Mucosa of stomach (tissue), 1 donor: ENCODE measurements at regions not wholly inside any gene's neighbourhood (a gene's known extent, or its start where the extent isn't known, plus 50 kb on each side); places are given as distances from the start of the nearest gene placed in this dataset.

Source experiments
- H3K27me3 ChIP-seq: one replicate; pipeline ENCODE4 v1.7.0; 2013; ENCODE audit warnings: mild to moderate bottlenecking, low read length; ENCODE audit not compliant: control insufficient read depth, insufficient read depth
- H3K36me3 ChIP-seq: one replicate; pipeline ENCODE4 v1.7.0; 2013; ENCODE audit warnings: low read length; ENCODE audit not compliant: control insufficient read depth, insufficient read depth
- H3K4me1 ChIP-seq: one replicate; pipeline ENCODE4 v1.7.0; 2013; ENCODE audit warnings: mild to moderate bottlenecking, low read length; ENCODE audit not compliant: control insufficient read depth, insufficient read depth
- H3K4me3 ChIP-seq: one replicate; pipeline ENCODE4 v1.7.0; 2013; ENCODE audit warnings: low read length
- H3K9ac ChIP-seq: one replicate; pipeline ENCODE4 v1.7.0; 2013; ENCODE audit warnings: mild to moderate bottlenecking, low read length, moderate library complexity
- H3K9me3 ChIP-seq: one replicate; pipeline ENCODE4 v1.7.0; 2013; ENCODE audit warnings: mild to moderate bottlenecking, low read length, moderate library complexity; ENCODE audit not compliant: control insufficient read depth
- donor health status: Pancreatic carcinoma.

DNA sequence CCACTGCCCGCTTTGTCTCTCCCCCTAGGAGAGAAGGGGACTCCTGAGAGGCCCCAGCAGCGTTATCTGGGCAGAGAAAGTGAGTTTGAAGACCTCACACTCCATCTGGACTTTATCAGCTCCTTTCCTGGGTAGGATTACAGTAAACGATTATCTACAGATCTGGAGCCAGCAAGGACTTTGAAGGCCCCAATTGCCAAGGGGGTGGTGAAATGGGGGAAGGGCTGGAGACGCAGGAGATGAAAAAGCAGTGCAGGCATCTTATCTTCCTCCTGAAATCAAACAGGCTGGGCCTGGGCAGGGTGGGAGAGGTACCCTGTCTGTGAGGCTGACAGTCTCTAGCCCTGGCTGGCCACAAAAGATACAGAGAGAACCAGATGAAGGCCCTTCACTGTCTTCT is 105.8 kb upstream of the MSX2 start:
- H3K27me3 ChIP-seq, result peaks cover 4% of the 10 kb centered on the region
- H3K4me3 ChIP-seq, result no peak overlapping the region
- H3K9me3 ChIP-seq, result no peaks in the 10 kb centered on the region
- no peaks in the 10 kb centered on the region for H3K36me3 ChIP-seq
- no peak overlapping the region for H3K9ac ChIP-seq
- peaks cover 14% of the 10 kb centered on the region for H3K4me1 ChIP-seq

DNA sequence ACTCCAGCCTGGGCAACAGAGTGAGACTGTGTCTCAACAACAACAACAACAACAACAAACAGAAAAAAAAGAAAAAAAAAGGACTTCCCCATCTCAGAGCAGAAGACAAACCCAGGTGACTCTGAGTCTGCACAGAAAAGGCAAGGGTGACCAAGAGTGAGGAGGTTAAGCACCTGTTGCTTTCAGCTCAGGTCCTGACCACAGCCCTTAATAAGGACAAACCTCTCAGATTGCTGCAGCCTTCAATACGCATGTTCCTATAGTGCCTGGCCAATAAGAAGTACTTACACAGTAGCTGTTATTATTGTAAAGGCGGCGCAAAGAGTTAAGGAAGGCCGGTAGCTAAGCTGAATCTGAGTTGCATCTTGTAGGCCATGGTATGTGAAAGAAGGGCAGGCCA is 102.3 kb upstream of the MSX2 start:
- Histone ChIP-seq H3K27me3 (peaks cover 4% of the 10 kb centered on the region), H3K9me3 (no peaks in the 10 kb centered on the region), H3K9ac (no peak overlapping the region), H3K4me3 (no peak overlapping the region), H3K4me1 (peaks cover 10% of the 10 kb centered on the region), H3K36me3 (no peaks in the 10 kb centered on the region)

DNA sequence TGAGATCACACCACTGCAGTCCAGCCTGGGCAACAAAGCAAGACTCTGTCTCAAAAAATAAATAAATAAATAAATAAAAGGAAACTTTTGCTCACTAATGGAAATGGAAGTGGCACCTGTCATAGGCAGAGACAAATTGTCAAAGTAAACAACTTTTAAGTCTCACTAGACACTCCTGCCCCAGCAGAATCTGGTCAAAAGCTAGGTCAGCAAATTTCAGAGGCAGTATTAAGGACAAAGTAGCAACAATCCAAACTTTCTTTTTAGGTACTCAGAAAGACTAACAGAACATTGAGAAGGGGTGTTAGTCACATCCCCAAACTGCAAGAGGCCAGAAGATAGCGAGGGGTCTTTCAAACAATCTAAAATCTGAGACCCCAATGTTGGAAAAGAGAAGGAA is 101.4 kb upstream of the MSX2 start:
- no peaks in the 10 kb centered on the region for H3K9me3 ChIP-seq
- no peaks in the 10 kb centered on the region for H3K36me3 ChIP-seq
- peaks cover 1% of the 10 kb centered on the region for H3K4me1 ChIP-seq
- no peak overlapping the region for H3K4me3 ChIP-seq
- H3K27me3 ChIP-seq, result peaks cover 4% of the 10 kb centered on the region
- no peak overlapping the region for H3K9ac ChIP-seq

DNA sequence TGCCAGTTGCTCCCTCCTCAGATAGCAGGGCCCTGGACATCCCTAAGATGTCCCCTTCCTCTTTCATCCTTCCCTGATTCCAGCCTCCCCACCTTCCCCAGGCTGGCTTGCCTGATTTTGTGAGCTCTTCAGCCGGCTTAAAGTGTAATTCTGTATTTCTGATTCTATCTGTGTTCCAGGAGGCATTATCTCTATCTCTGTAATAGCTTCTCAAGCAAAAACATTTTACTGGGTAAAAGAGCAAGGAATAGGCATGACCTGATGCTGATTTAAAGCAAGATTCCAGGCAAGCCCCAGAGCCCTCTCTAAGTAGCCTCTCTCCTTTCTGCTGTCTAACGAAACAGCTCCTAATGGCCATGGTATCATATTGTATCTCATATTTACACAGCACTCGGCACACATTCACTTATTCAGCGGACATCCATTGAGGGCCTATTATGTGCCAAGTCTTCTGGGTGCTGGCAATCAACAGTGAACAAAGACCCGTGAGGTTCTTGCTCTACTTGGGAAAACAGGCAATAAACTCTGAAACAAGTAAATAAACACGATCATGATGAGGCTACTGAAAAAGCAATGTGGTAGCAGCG is 100.9 kb upstream of the MSX2 start:
- Histone ChIP-seq H3K4me1 (no peaks in the 10 kb centered on the region), H3K9me3 (no peaks in the 10 kb centered on the region), H3K4me3 (no peak overlapping the region), H3K36me3 (no peaks in the 10 kb centered on the region), H3K27me3 (peaks cover 4% of the 10 kb centered on the region), H3K9ac (no peak overlapping the region)

DNA sequence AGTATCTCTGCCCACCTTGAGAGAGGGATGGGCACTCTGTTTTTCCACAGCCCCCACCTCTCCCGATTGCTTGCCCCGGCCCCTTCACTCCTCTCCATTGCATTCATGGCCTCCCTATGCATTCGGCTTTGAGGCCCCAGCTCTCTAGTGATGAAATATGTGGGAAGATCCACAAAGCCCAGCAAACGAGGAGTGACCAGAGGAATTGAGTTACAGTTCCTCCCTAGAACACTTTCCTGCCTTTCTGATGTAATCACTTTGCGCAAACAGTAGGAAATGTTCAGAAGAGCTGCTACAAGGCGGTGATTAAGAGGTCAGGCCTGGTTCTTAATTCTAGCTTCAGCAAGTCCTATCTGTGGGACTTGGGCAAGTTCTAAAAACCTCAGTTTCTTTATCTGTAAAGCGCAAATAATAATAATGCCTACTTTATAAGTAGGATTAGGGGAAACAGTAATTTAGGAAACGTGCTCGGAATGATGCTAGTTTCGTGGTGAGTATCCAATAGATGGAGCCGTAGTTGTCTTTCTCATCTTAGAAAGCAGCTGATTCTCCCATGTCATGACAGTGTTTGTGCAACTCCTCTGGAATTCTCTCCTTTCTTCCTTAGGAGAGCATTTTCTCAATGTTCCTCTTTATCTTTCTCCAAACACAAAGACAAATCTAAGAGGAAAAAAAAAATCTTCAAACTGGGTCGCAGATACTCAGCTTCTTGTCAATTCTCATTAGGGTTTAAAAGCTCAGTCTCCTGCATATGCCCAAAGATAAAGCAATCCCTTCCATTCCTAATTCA is 99.5 kb upstream of the MSX2 start:
- Histone ChIP-seq H3K36me3 (no peaks in the 10 kb centered on the region), H3K4me3 (no peak overlapping the region), H3K27me3 (peaks cover 4% of the 10 kb centered on the region), H3K4me1 (no peaks in the 10 kb centered on the region), H3K9ac (no peak overlapping the region), H3K9me3 (no peaks in the 10 kb centered on the region)

DNA sequence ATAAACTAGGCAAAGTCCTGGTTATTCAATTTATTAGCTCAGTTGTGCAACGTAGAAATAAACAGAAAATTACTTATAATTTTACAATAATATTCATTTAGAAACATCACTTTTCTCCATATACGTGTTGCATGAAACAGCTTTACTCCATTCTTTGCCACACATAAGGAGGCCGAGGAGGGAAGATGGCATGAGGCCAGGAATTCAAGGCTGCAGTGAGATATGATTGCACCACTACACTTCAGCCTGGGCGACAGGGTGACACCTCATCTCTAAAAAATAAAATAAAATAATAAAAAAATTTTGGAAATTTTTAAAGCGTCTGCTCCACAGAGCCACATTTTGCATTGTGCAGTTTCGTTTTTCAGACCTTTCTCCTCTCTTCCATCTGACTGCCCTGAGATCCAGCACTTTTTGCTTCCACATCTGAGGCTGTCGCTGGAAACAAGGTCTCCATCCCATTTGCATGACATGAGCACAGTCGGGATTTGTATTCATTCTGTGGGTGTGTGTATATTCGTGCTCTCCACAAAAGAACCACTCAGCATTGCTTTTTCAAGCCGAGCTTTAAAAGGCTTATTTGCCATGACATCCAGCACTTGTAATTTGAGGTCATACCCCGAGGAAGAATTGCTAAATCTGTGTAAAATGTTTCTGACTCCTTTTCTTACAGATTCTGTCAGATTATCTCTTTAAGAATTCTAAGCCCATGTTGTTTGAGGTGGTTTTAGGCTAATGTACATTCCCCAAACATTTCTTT is 98.6 kb upstream of the MSX2 start:
- no peaks in the 10 kb centered on the region for H3K27me3 ChIP-seq
- no peaks in the 10 kb centered on the region for H3K9me3 ChIP-seq
- H3K36me3 ChIP-seq, result no peaks in the 10 kb centered on the region
- H3K4me3 ChIP-seq, result no peak overlapping the region
- H3K4me1 ChIP-seq, result no peaks in the 10 kb centered on the region
- no peak overlapping the region for H3K9ac ChIP-seq

DNA sequence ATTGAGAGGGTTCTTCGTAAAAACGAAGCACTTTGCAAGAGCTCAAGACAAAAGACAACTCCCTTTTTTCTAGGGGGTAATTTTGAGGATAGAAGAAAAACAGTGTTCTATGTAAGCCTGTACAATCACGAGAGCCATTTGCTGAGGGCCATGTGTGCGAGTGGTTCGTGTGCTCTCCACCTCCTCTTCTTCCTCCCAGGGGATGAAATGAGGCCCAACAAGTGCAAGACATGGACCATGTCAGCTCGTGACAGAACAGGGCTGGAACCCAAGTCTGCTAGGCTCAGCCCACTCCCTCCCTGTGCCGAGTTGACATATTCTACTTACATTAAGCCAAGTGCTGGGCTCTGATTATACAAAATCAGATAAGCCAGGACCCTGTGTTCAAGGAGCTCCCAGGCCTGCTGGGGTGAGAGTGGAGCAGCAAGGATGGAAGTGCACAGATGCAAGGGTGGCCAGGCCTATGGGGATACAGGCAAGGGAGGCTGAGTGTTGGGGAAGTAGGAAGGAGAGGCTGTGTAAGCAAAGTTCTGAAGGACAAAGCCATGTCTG is 97.9 kb upstream of the MSX2 start:
- Histone ChIP-seq H3K4me1 (no peaks in the 10 kb centered on the region), H3K36me3 (no peaks in the 10 kb centered on the region), H3K4me3 (no peak overlapping the region), H3K9ac (no peak overlapping the region), H3K27me3 (no peaks in the 10 kb centered on the region), H3K9me3 (no peaks in the 10 kb centered on the region)

DNA sequence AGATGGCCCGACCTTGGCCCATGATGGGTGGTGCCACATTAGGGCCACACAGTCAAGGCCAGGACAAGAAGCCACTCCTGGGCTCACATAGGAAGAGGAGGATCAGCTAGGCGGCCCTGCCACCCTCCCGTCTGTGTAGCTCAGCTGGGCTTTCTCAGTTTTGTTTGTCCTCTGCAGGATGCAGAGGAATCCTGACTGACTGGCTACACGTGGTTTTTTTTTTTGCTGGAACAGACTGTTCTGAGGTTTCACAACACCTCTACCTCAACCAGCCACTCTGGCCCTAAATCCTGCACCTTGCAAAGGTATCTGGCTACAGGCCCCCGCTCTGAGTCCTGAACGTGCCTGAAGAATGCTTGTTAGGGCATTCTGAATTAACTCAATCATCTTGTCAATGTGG is 88.3 kb upstream of the MSX2 start:
- Histone ChIP-seq H3K4me1 (no peaks in the 10 kb centered on the region), H3K27me3 (no peaks in the 10 kb centered on the region), H3K9ac (no peak overlapping the region)

DNA sequence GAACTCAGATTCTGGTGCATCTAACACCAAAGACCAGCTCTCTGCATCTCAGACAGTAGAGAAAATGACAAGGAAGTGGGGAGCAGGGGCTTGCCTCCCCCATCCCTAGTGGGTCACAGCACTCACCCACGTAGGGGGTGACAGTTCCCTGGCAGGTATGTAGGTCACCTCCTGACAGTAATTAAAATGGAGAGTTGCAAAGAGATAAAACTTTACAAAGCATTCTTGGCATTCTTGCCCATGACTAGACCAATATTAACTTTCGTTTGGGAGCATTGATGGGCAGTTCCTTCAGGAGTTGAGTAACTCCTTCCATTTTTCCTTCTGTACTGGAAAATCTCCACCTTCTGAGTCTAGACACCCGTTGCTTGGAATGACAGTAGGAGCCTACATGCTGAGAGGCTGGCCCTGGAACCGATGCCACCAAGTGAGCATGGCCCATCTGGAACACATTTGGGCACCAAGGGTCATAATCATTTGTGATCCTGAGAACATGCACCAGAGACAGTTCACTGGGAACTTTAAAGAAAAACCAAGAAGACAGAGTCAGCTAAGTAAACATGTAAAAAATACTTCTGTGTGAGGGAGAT is 81.5 kb upstream of the MSX2 start:
- Histone ChIP-seq H3K9ac (no peak overlapping the region), H3K4me3 (no peak overlapping the region), H3K27me3 (no peaks in the 10 kb centered on the region), H3K9me3 (no peaks in the 10 kb centered on the region), H3K4me1 (no peaks in the 10 kb centered on the region), H3K36me3 (no peaks in the 10 kb centered on the region)

More for the DNA sequence above, 88.3 kb upstream of the MSX2 start:
- H3K4me3 ChIP-seq, result no peak overlapping the region
- H3K36me3 ChIP-seq, result no peaks in the 10 kb centered on the region
- H3K9me3 ChIP-seq, result no peaks in the 10 kb centered on the region

DNA sequence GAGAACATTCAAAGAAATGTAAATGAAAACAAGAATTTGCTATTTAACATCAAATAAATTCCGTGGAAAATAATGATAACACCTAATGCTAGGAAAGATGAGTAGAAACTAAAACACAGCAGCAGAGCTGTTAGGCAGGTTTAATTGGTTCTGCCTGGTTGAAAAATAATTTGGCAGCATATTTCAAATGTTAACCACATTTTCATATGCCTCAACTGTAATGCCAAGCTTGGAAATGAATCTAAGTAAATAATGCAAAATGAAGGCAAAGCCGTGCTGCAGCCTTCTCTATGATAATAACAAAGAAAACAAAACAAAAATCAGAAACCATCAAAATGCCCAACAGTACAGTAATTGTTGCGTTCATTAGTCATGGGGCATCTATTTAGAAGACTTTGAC is 79.9 kb upstream of the MSX2 start:
- H3K9ac ChIP-seq, result no peak overlapping the region
- H3K36me3 ChIP-seq, result no peaks in the 10 kb centered on the region
- H3K9me3 ChIP-seq, result no peaks in the 10 kb centered on the region

DNA sequence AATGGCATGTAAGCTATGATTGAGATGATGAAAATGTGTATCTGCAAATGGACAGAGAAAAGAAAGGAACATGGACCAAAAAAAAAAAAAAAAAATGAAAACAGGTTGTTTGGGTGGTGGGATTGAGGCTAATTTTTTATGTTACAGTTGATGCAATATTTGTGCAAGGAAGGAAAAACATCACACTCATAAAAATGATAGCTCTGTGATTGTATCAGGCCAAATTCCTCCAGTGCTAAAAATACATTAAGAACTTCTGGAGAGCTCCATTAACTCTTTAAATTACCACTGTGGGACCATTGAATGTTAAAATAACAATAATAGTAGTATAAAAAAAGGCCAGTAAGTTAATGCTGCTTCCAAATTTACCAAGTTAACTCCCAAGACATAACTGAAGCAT is 79.5 kb upstream of the MSX2 start:
- no peaks in the 10 kb centered on the region for H3K4me1 ChIP-seq
- H3K4me3 ChIP-seq, result no peak overlapping the region
- H3K36me3 ChIP-seq, result no peaks in the 10 kb centered on the region
- H3K27me3 ChIP-seq, result no peaks in the 10 kb centered on the region
- H3K9ac ChIP-seq, result no peak overlapping the region
- H3K9me3 ChIP-seq, result no peaks in the 10 kb centered on the region

More for the DNA sequence above, 79.9 kb upstream of the MSX2 start:
- Histone ChIP-seq H3K27me3 (no peaks in the 10 kb centered on the region), H3K4me1 (no peaks in the 10 kb centered on the region), H3K4me3 (no peak overlapping the region)

DNA sequence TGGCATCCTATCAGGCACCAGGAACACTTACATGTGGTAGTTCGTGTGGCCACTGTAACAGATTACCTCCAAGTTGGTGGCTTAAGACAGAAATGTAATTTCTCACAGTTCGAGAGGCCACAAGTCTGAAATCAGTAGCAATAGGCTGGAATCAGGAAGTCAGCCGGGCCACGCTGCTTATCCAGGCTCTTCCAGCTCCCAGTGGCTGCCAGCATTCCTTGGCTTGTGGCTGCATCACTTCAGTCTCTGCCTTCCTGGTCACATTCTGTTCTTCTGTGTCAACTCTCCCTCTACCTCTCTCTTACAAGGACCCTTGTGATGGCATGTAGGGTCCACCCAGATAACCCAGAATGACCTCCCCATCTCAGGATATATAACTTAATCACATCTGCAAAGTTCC is 78.7 kb upstream of the MSX2 start:
- Histone ChIP-seq H3K36me3 (no peaks in the 10 kb centered on the region), H3K4me3 (no peak overlapping the region), H3K9ac (no peak overlapping the region), H3K27me3 (no peaks in the 10 kb centered on the region), H3K9me3 (no peaks in the 10 kb centered on the region), H3K4me1 (no peaks in the 10 kb centered on the region)
